D721Med (cell line): ENCODE measurements at regions not wholly inside any gene's neighbourhood (a gene's known extent, or its start where the extent isn't known, plus 50 kb on each side); places are given as distances from the start of the nearest gene placed in this dataset.

Experiments
- DNase-seq: peaks from one replicate; pipeline ENCODE4 v3.0.0; 2011; ENCODE audit warnings: low spot score; ENCODE audit not compliant: insufficient read length
- FAIRE-seq: peaks from 2 replicates; lab custom pipeline; 2011; peaks lifted over from hg19 to GRCh38; lab: Jason Lieb, UNC
- TF ChIP-seq, protein P1 (sequence below): IDR thresholded peaks from 2 replicates; pipeline ENCODE4 v1.5.1; 2012; ENCODE audit warnings: mild to moderate bottlenecking, control low read depth; ENCODE audit not compliant: insufficient read depth; ENCODE audit errors: missing control alignments

DNA sequence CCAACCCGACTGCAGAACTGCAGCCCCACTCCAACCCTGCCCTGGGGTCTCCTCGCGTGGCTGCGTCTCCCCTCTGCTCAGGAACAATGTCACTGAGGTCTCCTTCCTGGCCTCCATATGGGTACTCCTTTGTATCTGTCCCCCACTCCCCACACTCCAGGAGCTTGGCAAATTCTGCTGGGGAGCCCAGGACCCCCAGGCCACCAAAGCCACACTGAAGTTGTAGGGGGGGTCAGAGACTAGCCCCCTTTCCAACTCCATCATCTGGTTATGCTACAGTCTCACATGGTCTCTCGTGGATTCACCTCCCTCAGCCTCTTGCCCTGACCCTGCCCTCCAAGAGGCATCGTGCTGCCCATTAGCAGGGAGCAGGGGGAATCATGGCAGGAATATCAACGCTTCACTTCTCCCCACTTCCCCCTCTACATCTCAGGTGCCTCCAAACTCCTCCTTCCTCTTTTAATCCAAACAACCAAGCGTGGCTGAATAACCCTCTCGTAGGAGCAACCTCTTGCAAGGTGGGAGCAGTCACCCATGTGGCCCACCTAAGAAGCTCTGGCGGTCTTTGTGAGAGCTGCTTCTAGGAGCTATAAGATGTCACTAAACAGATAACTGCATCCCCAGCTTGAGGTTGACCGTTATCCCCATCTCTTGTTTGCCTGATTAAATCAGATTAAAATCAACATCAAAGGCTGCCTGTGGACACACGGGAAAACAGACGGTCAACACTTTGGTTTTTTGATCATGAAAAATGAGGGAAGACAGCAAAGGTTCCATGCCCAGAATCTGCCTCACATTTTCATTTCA lies 86.4 kb downstream of the MIS18A start:
- FAIRE-seq (no peak), DNase-seq (no peak)
- TF ChIP-seq, protein P1, sequence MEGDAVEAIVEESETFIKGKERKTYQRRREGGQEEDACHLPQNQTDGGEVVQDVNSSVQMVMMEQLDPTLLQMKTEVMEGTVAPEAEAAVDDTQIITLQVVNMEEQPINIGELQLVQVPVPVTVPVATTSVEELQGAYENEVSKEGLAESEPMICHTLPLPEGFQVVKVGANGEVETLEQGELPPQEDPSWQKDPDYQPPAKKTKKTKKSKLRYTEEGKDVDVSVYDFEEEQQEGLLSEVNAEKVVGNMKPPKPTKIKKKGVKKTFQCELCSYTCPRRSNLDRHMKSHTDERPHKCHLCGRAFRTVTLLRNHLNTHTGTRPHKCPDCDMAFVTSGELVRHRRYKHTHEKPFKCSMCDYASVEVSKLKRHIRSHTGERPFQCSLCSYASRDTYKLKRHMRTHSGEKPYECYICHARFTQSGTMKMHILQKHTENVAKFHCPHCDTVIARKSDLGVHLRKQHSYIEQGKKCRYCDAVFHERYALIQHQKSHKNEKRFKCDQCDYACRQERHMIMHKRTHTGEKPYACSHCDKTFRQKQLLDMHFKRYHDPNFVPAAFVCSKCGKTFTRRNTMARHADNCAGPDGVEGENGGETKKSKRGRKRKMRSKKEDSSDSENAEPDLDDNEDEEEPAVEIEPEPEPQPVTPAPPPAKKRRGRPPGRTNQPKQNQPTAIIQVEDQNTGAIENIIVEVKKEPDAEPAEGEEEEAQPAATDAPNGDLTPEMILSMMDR, result no peak

GRCh38 chr21:32190493-32191144 lies 88.2 kb downstream of the MIS18A start:
- TF ChIP-seq, protein P1, result no peak
- DNase-seq, result no peak
- FAIRE-seq, result no peak

DNA sequence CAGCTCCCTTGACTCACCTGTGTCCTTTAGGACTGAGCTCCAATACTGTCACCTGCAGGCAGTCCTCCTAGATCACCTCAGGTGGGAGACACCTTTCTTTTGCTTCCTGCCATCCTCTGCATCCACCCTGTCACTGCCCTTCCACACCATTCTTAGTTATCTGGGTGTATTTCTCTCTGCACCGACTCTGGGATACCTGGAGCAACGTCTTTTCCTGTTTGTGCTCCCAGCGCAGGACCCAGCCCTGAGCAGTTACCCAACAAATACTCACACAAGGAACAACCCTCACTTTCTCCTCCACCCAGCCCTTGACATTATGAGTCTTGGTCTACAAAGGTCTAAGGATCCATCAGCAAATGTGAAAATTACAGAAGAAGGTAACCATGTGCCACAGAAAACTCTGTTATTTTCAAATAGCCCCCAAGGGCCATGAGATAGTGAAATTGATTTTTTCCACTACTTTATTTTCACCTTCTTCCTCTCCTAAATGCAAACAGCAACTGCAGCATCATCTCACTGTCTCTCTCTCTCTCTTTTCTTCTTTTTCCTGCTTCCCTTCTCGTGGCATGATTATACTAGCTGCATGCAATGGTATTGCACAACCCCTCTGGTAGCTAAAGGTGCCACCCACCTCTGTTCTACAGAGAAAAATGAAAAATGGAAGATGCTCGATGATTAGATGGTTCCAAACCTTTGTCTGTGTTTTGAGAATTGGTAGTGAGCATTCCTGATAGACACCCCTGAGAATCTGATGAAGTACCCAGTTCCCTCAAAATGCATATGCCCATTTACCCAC lies 89.0 kb downstream of the MIS18A start:
- DNase-seq, result no peak

GRCh38 chr21:32186804-32187203 lies 92.0 kb downstream of the MIS18A start:
- DNase-seq, result no peak
- TF ChIP-seq, protein P1, result no peak
- no peak for FAIRE-seq

More for the DNA sequence above, 89.0 kb downstream of the MIS18A start:
- TF ChIP-seq, protein P1, result no peak
- no peak for FAIRE-seq

- TF ChIP-seq, protein P1, result no peak
- no peak for FAIRE-seq
- no peak for DNase-seq
These were observed 93.1 kb downstream of the MIS18A start for GRCh38 chr21:32185726-32186125.

GRCh38 chr21:32185103-32185502 lies 93.7 kb downstream of the MIS18A start:
- DNase-seq (no peak), FAIRE-seq (no peak)
- TF ChIP-seq, protein P1, result no peak
